IMR-90 (cell line): ENCODE measurements at regions not wholly inside any gene's neighbourhood (a gene's known extent, or its start where the extent isn't known, plus 50 kb on each side); places are given as distances from the start of the nearest gene placed in this dataset.

Source experiments
- ATAC-seq: fragments of 200-7000 bp; cut with Tn5 transposase; 2 replicates; pipeline ENCODE4 v1.9.1; 2020; ENCODE audit warnings: low read depth, mild to moderate bottlenecking, moderate library complexity
- BruUV-seq: library from RNA; stranded (reverse); fragments of 400-500 nt; replicated peaks from 2 replicates; lab custom pipeline; 2021; lab: Mats Ljungman, UMichigan
- CTCF ChIA-PET: fragments of 300-600 bp; formaldehyde crosslinking; extraction: SDS; loops from one replicate; lab custom pipeline; 2021; ENCODE audit warnings: antibody characterized with exemption; lab: Yijun Ruan, JAX
- POLR2A ChIA-PET: fragments of 300-600 bp; sonication (Branson Sonifier 250); formaldehyde crosslinking; loops from one replicate; lab custom pipeline; 2022; ENCODE audit warnings: antibody characterized with exemption; ENCODE audit not compliant: unreplicated experiment; lab: Charles Lee
- DNase-seq: peaks from one replicate; pipeline ENCODE4 v3.0.0; 2013
- H2AFZ ChIP-seq: replicated peaks from 2 replicates; pipeline ENCODE3; 2013; ENCODE audit warnings: low read length, mild to moderate bottlenecking; ENCODE audit not compliant: poor library complexity
- H2AK5ac ChIP-seq: 2 replicates; pipeline ENCODE4 v1.6.1; 2013; ENCODE audit warnings: low read depth, low read length, inconsistent platforms
- H2AK9ac ChIP-seq: replicated peaks from 2 replicates; pipeline ENCODE3; 2013; ENCODE audit warnings: mild to moderate bottlenecking, low read depth, low read length, moderate library complexity; ENCODE audit not compliant: poor library complexity
- H2BK120ac ChIP-seq: 2 replicates; pipeline ENCODE4 v1.6.1; 2013; ENCODE audit warnings: low read depth, low read length, inconsistent platforms
- H2BK15ac ChIP-seq: 3 replicates; pipeline ENCODE4 v1.6.1; 2013; ENCODE audit warnings: low read depth, low read length, inconsistent platforms
- H2BK20ac ChIP-seq: 2 replicates; pipeline ENCODE4 v1.6.1; 2013; ENCODE audit warnings: low read depth, mild to moderate bottlenecking, inconsistent platforms, low read length, moderate library complexity
- H2BK5ac ChIP-seq: 2 replicates; pipeline ENCODE4 v1.6.1; 2013; ENCODE audit warnings: mild to moderate bottlenecking, low read depth, low read length, inconsistent platforms; ENCODE audit not compliant: poor library complexity, severe bottlenecking
- H3K14ac ChIP-seq: replicated peaks from 2 replicates; pipeline ENCODE4 v1.6.1; 2013; ENCODE audit warnings: low read depth, low read length, inconsistent platforms
- H3K18ac ChIP-seq: 2 replicates; pipeline ENCODE4 v1.6.1; 2013; ENCODE audit warnings: low read depth, low read length, control low read depth
- H3K23ac ChIP-seq: 2 replicates; pipeline ENCODE4 v1.6.1; 2013; ENCODE audit warnings: low read depth, low read length, inconsistent platforms
- H3K27ac ChIP-seq: 2 replicates; pipeline ENCODE4 v1.5.1; 2013; ENCODE audit warnings: mild to moderate bottlenecking, control low read depth, low read length; ENCODE audit not compliant: insufficient read depth
- H3K27me3 ChIP-seq: 2 replicates; pipeline ENCODE4 v1.6.1; 2013; ENCODE audit warnings: low read length; ENCODE audit not compliant: control insufficient read depth, insufficient read depth
- H3K36me3 ChIP-seq: 2 replicates; pipeline ENCODE4 v1.6.1; 2013; ENCODE audit warnings: low read length, mixed read lengths; ENCODE audit not compliant: control insufficient read depth, insufficient read depth
- H3K4ac ChIP-seq: 2 replicates; pipeline ENCODE4 v1.6.1; 2013; ENCODE audit warnings: low read depth, low read length, inconsistent platforms
- H3K4me1 ChIP-seq: 2 replicates; pipeline ENCODE4 v1.6.1; 2013; ENCODE audit warnings: low read length, mixed read lengths; ENCODE audit not compliant: control insufficient read depth, insufficient read depth
- H3K4me2 ChIP-seq: 2 replicates; pipeline ENCODE4 v1.6.1; 2013; ENCODE audit warnings: low read depth, mild to moderate bottlenecking, control low read depth, low read length, moderate library complexity
- H3K4me3 ChIP-seq: 2 replicates; pipeline ENCODE4 v1.5.1; 2013; ENCODE audit warnings: low read depth, mild to moderate bottlenecking, control low read depth, low read length, moderate library complexity; ENCODE audit not compliant: insufficient read depth
- H3K56ac ChIP-seq: 2 replicates; pipeline ENCODE4 v1.6.1; 2013; ENCODE audit warnings: low read length, inconsistent platforms; ENCODE audit not compliant: insufficient read depth; ENCODE audit errors: extremely low read depth
- H3K79me1 ChIP-seq, 2 experiments: 2 replicates each; pipeline ENCODE4 v1.6.1; 2013; ENCODE audit warnings: low read length in 2 of 2, inconsistent platforms in 1 of 2, low read depth in 1 of 2
- H3K9ac ChIP-seq: 2 replicates; pipeline ENCODE4 v1.6.1; 2013; ENCODE audit warnings: low read depth, low read length, control low read depth
- H3K9me1 ChIP-seq: 2 replicates; pipeline ENCODE4 v1.6.1; 2013; ENCODE audit warnings: low read length, inconsistent platforms; ENCODE audit not compliant: insufficient read depth
- H3K9me3 ChIP-seq: 2 replicates; pipeline ENCODE4 v1.6.1; 2013; ENCODE audit warnings: low read length; ENCODE audit not compliant: control insufficient read depth, insufficient read depth
- H4K20me1 ChIP-seq: 2 replicates; pipeline ENCODE4 v1.6.1; 2013; ENCODE audit warnings: low read length, inconsistent platforms; ENCODE audit not compliant: insufficient read depth
- H4K5ac ChIP-seq: 2 replicates; pipeline ENCODE4 v1.6.1; 2013; ENCODE audit warnings: mild to moderate bottlenecking, low read depth, low read length, control low read depth
- H4K8ac ChIP-seq, 2 experiments: 2 replicates each; pipeline ENCODE4 v1.6.1; 2013; ENCODE audit warnings: low read depth in 2 of 2, low read length in 2 of 2, control low read depth in 1 of 2, inconsistent platforms in 1 of 2
- H4K91ac ChIP-seq: 2 replicates; pipeline ENCODE4 v1.6.1; 2013; ENCODE audit warnings: low read depth, low read length, inconsistent platforms; ENCODE audit not compliant: insufficient read depth
- BHLHE40 ChIP-seq: fragments of 150-350 bp; IDR thresholded peaks from 2 replicates; pipeline ENCODE4 v1.6.1; 2016; ENCODE audit warnings: mild to moderate bottlenecking, low read depth, low read length
- CEBPB ChIP-seq: IDR thresholded peaks from 2 replicates; pipeline ENCODE4 v1.6.1; 2012; ENCODE audit warnings: low read depth, low read length, improper control_type of control experiment
- CHD1 ChIP-seq: IDR thresholded peaks from 2 replicates; pipeline ENCODE4 v1.6.1; 2012; ENCODE audit warnings: low read depth, low read length, improper control_type of control experiment
- FOS ChIP-seq: fragments of 150-350 bp; IDR thresholded peaks from 2 replicates; pipeline ENCODE4 v1.6.1; 2016; ENCODE audit warnings: low read depth, low read length
- MAFK ChIP-seq: IDR thresholded peaks from 2 replicates; pipeline ENCODE4 v1.6.1; 2012; ENCODE audit warnings: low read depth, low read length, improper control_type of control experiment
- MAZ ChIP-seq: IDR thresholded peaks from 2 replicates; pipeline ENCODE4 v1.6.1; 2012; ENCODE audit warnings: low read depth, mild to moderate bottlenecking, low read length, improper control_type of control experiment, moderate library complexity, borderline replicate concordance
- MXI1 ChIP-seq: IDR thresholded peaks from 2 replicates; pipeline ENCODE4 v1.6.1; 2012; ENCODE audit warnings: low read depth, mild to moderate bottlenecking, low read length, moderate library complexity, borderline replicate concordance
- NFE2L2 ChIP-seq: fragments of 150-350 bp; IDR thresholded peaks from 2 replicates; pipeline ENCODE4 v1.6.1; 2016; ENCODE audit warnings: low read depth, mild to moderate bottlenecking, low read length
- POLR2A ChIP-seq: IDR thresholded peaks from 2 replicates; pipeline ENCODE4 v1.6.1; 2012; ENCODE audit warnings: mild to moderate bottlenecking, low read depth, low read length
- RAD21 ChIP-seq: IDR thresholded peaks from 2 replicates; pipeline ENCODE4 v1.6.1; 2012; ENCODE audit warnings: low read length, improper control_type of control experiment
- RCOR1 ChIP-seq: IDR thresholded peaks from 2 replicates; pipeline ENCODE4 v1.6.1; 2012; ENCODE audit warnings: mild to moderate bottlenecking, low read length, improper control_type of control experiment; ENCODE audit not compliant: insufficient replicate concordance
- RFX5 ChIP-seq: IDR thresholded peaks from 2 replicates; pipeline ENCODE4 v1.8.0; 2012; ENCODE audit warnings: low read depth, mild to moderate bottlenecking, low read length, moderate library complexity
- SMC3 ChIP-seq: fragments of 150-350 bp; IDR thresholded peaks from 2 replicates; pipeline ENCODE4 v1.6.1; 2016; ENCODE audit warnings: low read depth, mild to moderate bottlenecking, antibody characterized with exemption, low read length, moderate library complexity
- WGBS, 2 experiments: methylation state at CpG; one replicate each; pipeline versions ENCODE4 v1.1.5 to v1.1.7; 2013; ENCODE audit warnings: missing lambda C conversion rate in 2 of 2; ENCODE audit not compliant: insufficient read length in 1 of 2; ENCODE audit errors: extremely low coverage in 2 of 2; 5-methylcytosine and 5-hydroxymethylcytosine counted together
- dilution Hi-C: fragments of 300-500 bp; cut with HindIII; formaldehyde crosslinking; loops from one replicate; pipeline ENCODE4 v1.14.3; 2018; ENCODE audit warnings: low sequenced_read_pairs; ENCODE audit not compliant: unreplicated experiment
- in situ Hi-C: fragments of 300-500 bp; cut with MboI; formaldehyde crosslinking; loops from 3 replicates; pipeline ENCODE4 v1.14.3; 2019; ENCODE audit warnings: low sequenced_read_pairs, inconsistent platforms, mixed read lengths
- intact Hi-C: fragments of 100-400 bp; cut with micrococcal nuclease; formaldehyde crosslinking; loops from 2 replicates; pipeline ENCODE4 v1.10.0; 2022
- TF ChIP-seq, protein P1 (sequence below): fragments of 150-350 bp; IDR thresholded peaks from 2 replicates; pipeline ENCODE4 v1.6.1; 2016; ENCODE audit warnings: low read depth, mild to moderate bottlenecking, low read length, moderate library complexity, borderline replicate concordance
- TF ChIP-seq, protein P2 (sequence below): conservative IDR thresholded peaks from 2 replicates; pipeline ENCODE4 v1.5.1; 2012; ENCODE audit warnings: mild to moderate bottlenecking, low read depth, low read length, improper control_type of control experiment
- TF ChIP-seq, protein P3 (sequence below): fragments of 150-350 bp; IDR thresholded peaks from 2 replicates; pipeline ENCODE4 v1.6.1; 2017; ENCODE audit warnings: mild to moderate bottlenecking, antibody characterized with exemption, low read length, low read depth

DNA sequence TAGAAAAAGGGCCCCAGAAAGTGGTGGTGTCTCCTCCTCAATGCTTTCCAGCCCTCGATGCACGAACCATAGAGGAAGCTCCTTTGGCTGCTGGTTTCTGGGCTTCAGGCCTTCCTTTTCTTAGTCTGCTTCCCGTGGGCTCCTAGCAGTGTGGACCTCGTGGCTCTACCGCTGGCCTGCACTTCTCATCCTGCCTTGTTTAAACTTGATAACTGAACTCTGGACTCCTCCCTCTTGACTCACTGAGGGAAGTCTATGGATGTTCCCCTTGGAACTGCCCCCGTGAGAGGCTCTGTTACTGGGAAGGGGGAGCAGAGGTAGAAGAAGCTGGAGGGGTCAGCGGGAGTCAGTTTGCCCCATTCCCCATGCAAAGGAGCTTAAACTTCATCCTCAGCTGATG lies 75.3 kb upstream of the WDR26 start:
- Histone ChIP-seq H3K9me1 (peaks cover 10% of the 10 kb centered on the region), H2AFZ (peak overlapping the region; percentile 74), H4K91ac (peak overlapping the region; percentile 94), H3K4ac (peak overlapping the region; percentile 97), H2BK20ac (peak overlapping the region; percentile 91), H3K56ac (peak overlapping the region; percentile 19; the same call in 1 of the 2 replicates), H2AK5ac (peak overlapping the region; percentile 93; the same call in 1 of the 2 replicates), H2AK9ac (peak overlapping the region; percentile 30), H3K79me1 (0 out of 4 replicates have a peak, but pooled peaks cover 0 to 4% of the 10 kb centered on the region in 2 experiments), H3K14ac (peak overlapping the region; percentile 89), H3K9ac (no peak overlapping the region), H4K5ac (peak overlapping the region; percentile 36), H3K4me2 (no peak overlapping the region), H2BK120ac (peak overlapping the region; percentile 96), H3K36me3 (no peaks in the 10 kb centered on the region), H3K18ac (peak overlapping the region; percentile 19), H2BK15ac (peak overlapping the region; percentile 83; the same call in 2 of the 3 replicates), H3K23ac (peak overlapping the region; percentile 48; the same call in 1 of the 2 replicates), H3K4me3 (no peak overlapping the region), H4K8ac (peak overlapping the region; percentile 76 to 80; a peak in 3 of 4 replicates), H3K4me1 (peaks cover 20% of the 10 kb centered on the region), H3K9me3 (no peaks in the 10 kb centered on the region), H2BK5ac (peak overlapping the region; percentile 87), H3K27me3 (no peaks in the 10 kb centered on the region), H3K27ac (peak overlapping the region; percentile 34; the same call in 1 of the 2 replicates), H4K20me1 (no peaks in the 10 kb centered on the region)
- in situ Hi-C loops, result loop anchor here (5.0 kb wide), 2 partner anchors 342 to 417 kb away; partner anchors contain the start of gene DNAH14
- BruUV-seq, result no TSS peak
- ChIA-PET CTCF (no interaction called here), POLR2A (no interaction called here)
- dilution Hi-C loops, result loop anchor here (10.0 kb wide), 1 partner anchor 75 kb away; no protein-coding TSS in a partner anchor
- no peak for TF ChIP-seq SMC3
- TF ChIP-seq FOS, result no peak
- TF ChIP-seq, protein P1, sequence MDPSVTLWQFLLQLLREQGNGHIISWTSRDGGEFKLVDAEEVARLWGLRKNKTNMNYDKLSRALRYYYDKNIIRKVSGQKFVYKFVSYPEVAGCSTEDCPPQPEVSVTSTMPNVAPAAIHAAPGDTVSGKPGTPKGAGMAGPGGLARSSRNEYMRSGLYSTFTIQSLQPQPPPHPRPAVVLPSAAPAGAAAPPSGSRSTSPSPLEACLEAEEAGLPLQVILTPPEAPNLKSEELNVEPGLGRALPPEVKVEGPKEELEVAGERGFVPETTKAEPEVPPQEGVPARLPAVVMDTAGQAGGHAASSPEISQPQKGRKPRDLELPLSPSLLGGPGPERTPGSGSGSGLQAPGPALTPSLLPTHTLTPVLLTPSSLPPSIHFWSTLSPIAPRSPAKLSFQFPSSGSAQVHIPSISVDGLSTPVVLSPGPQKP, result no peak
- no peak for TF ChIP-seq MAZ
- TF ChIP-seq BHLHE40, result no peak
- no peak for TF ChIP-seq RFX5
- TF ChIP-seq, protein P2, sequence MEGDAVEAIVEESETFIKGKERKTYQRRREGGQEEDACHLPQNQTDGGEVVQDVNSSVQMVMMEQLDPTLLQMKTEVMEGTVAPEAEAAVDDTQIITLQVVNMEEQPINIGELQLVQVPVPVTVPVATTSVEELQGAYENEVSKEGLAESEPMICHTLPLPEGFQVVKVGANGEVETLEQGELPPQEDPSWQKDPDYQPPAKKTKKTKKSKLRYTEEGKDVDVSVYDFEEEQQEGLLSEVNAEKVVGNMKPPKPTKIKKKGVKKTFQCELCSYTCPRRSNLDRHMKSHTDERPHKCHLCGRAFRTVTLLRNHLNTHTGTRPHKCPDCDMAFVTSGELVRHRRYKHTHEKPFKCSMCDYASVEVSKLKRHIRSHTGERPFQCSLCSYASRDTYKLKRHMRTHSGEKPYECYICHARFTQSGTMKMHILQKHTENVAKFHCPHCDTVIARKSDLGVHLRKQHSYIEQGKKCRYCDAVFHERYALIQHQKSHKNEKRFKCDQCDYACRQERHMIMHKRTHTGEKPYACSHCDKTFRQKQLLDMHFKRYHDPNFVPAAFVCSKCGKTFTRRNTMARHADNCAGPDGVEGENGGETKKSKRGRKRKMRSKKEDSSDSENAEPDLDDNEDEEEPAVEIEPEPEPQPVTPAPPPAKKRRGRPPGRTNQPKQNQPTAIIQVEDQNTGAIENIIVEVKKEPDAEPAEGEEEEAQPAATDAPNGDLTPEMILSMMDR, result no peak
- no peak for TF ChIP-seq RAD21
- TF ChIP-seq NFE2L2, result no peak
- TF ChIP-seq, protein P3, sequence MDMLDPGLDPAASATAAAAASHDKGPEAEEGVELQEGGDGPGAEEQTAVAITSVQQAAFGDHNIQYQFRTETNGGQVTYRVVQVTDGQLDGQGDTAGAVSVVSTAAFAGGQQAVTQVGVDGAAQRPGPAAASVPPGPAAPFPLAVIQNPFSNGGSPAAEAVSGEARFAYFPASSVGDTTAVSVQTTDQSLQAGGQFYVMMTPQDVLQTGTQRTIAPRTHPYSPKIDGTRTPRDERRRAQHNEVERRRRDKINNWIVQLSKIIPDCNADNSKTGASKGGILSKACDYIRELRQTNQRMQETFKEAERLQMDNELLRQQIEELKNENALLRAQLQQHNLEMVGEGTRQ, result no peak
- TF ChIP-seq RCOR1, result no peak
- TF ChIP-seq POLR2A, result no peak
- TF ChIP-seq MXI1, result no peak
- TF ChIP-seq CEBPB, result no peak
- TF ChIP-seq MAFK, result no peak
- no peak for TF ChIP-seq CHD1
- intact Hi-C loops, result no loop called here
- DNase-seq, result peak; percentile 59
- ATAC-seq, result peak; percentile 43
- WGBS, 2 experiments, result no CpG with 5 or more reads among the region's 7 CpGs
